CD4-positive, alpha-beta T cell (primary cell): ENCODE measurements at regions not wholly inside any gene's neighbourhood (a gene's known extent, or its start where the extent isn't known, plus 50 kb on each side); places are given as distances from the start of the nearest gene placed in this dataset.

Experiments
- ATAC-seq: fragments of 200-7000 bp; cut with Tn5 transposase; one replicate; pipeline ENCODE4 v1.10.0; 2022; ENCODE audit warnings: mild to moderate bottlenecking; ENCODE audit not compliant: poor library complexity
- CTCF ChIA-PET: fragments of 350-600 bp; sonication (Branson Sonifier 250); formaldehyde crosslinking; loops from one replicate; lab custom pipeline; 2021; ENCODE audit warnings: antibody characterized with exemption, inconsistent platforms; lab: Charles Lee
- POLR2A ChIA-PET: fragments of 350-600 bp; sonication (Branson Sonifier 250); formaldehyde crosslinking; loops from one replicate; lab custom pipeline; 2021; ENCODE audit warnings: antibody characterized with exemption, inconsistent platforms; lab: Charles Lee
- DNase-seq, 14 experiments: peaks; one replicate each; pipeline ENCODE4 v3.0.0-alpha.2; 2013 to 2020; ENCODE audit warnings: mixed read lengths in 2 of 14
- H3K27ac ChIP-seq, 2 donors: one replicate each; pipeline versions ENCODE4 v1.5.1 to v1.7.0; 2013; ENCODE audit warnings: low read length in 2 of 2, low read depth in 1 of 2, mild to moderate bottlenecking in 1 of 2
- H3K27me3 ChIP-seq, 2 experiments: 1 replicate in 1 of 2; 2 replicates in 1 of 2; pipeline versions ENCODE4 v1.6.1 to v1.7.0; 2013; ENCODE audit warnings: low read length in 2 of 2, control low read depth in 1 of 2, mild to moderate bottlenecking in 1 of 2, moderate library complexity in 1 of 2; ENCODE audit not compliant: insufficient read depth in 2 of 2, control insufficient read depth in 1 of 2
- H3K36me3 ChIP-seq: one replicate; pipeline ENCODE4 v1.6.1; 2013; ENCODE audit warnings: low read length, control low read depth; ENCODE audit not compliant: insufficient read depth
- H3K4me1 ChIP-seq: one replicate; pipeline ENCODE4 v1.6.1; 2013; ENCODE audit warnings: low read length, control low read depth; ENCODE audit not compliant: insufficient read depth
- H3K4me3 ChIP-seq: one replicate; pipeline ENCODE4 v1.5.1; 2013; ENCODE audit warnings: mild to moderate bottlenecking, low read length, moderate library complexity
- H3K9me3 ChIP-seq, 2 experiments: 1 replicate in 1 of 2; 2 replicates in 1 of 2; pipeline versions ENCODE4 v1.6.1 to v1.7.0; 2013; ENCODE audit warnings: low read length in 2 of 2, mild to moderate bottlenecking in 2 of 2, control low read depth in 1 of 2, moderate library complexity in 1 of 2; ENCODE audit not compliant: control insufficient read depth in 1 of 2, insufficient read depth in 1 of 2
- H3K27ac Mint-ChIP-seq: one replicate; pipeline ENCODE4 v1.8.0; 2020; ENCODE audit warnings: mixed read lengths
- H3K27me3 Mint-ChIP-seq: one replicate; pipeline ENCODE4 v1.8.0; 2021; ENCODE audit warnings: mixed read lengths
- H3K36me3 Mint-ChIP-seq: one replicate; pipeline ENCODE4 v1.8.0; 2021; ENCODE audit warnings: low read depth, mixed read lengths
- H3K4me1 Mint-ChIP-seq: one replicate; pipeline ENCODE4 v1.8.0; 2021; ENCODE audit warnings: low read depth, mixed read lengths
- H3K4me3 Mint-ChIP-seq: one replicate; pipeline ENCODE4 v1.8.0; 2020; ENCODE audit warnings: mild to moderate bottlenecking, mixed read lengths
- H3K9me3 Mint-ChIP-seq: one replicate; pipeline ENCODE4 v1.8.0; 2020; ENCODE audit warnings: mixed read lengths
- intact Hi-C, 2 experiments: fragments of 100-400 bp; cut with DNase I in 1 of 2; cut with micrococcal nuclease in 1 of 2; formaldehyde crosslinking; loops; one replicate each; pipeline versions ENCODE4 v1.15.1 to v1.9.0; 2023 to 2025; cut with DNase I, micrococcal nuclease
- TF ChIP-seq, protein P1 (sequence below): fragments of 200-600 bp; IDR thresholded peaks from one replicate; pipeline ENCODE4 v1.8.0; 2022; ENCODE audit warnings: antibody characterized with exemption, mild to moderate bottlenecking

- TF ChIP-seq, protein P1, sequence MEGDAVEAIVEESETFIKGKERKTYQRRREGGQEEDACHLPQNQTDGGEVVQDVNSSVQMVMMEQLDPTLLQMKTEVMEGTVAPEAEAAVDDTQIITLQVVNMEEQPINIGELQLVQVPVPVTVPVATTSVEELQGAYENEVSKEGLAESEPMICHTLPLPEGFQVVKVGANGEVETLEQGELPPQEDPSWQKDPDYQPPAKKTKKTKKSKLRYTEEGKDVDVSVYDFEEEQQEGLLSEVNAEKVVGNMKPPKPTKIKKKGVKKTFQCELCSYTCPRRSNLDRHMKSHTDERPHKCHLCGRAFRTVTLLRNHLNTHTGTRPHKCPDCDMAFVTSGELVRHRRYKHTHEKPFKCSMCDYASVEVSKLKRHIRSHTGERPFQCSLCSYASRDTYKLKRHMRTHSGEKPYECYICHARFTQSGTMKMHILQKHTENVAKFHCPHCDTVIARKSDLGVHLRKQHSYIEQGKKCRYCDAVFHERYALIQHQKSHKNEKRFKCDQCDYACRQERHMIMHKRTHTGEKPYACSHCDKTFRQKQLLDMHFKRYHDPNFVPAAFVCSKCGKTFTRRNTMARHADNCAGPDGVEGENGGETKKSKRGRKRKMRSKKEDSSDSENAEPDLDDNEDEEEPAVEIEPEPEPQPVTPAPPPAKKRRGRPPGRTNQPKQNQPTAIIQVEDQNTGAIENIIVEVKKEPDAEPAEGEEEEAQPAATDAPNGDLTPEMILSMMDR: no peak
- no peaks in the 10 kb centered on the region for H3K4me1 ChIP-seq
- CTCF ChIA-PET: no interaction called here
Measured at GRCh38 chr10:59093461-59093860, 83.0 kb upstream of the PHYHIPL start.

GRCh38 chr10:59096631-59097030 lies 79.8 kb upstream of the PHYHIPL start:
- DNase-seq (no peak), ATAC-seq (no peak)
- Mint-ChIP-seq H3K36me3 (no peaks in the 10 kb centered on the region), H3K9me3 (no peaks in the 10 kb centered on the region), H3K27me3 (no peaks in the 10 kb centered on the region), H3K4me1 (no peaks in the 10 kb centered on the region), H3K4me3 (no peak overlapping the region), H3K27ac (no peak overlapping the region)
- no peaks in the 10 kb centered on the region for H3K9me3 ChIP-seq
- no peaks in the 10 kb centered on the region for H3K27me3 ChIP-seq
- TF ChIP-seq, protein P1: no peak
- no peak overlapping the region for H3K4me3 ChIP-seq
- H3K4me1 ChIP-seq: no peaks in the 10 kb centered on the region
- intact Hi-C loops: no loop called here
- ChIA-PET CTCF (interaction anchor here (0.6 kb wide), 1 partner anchor 26 kb away, joined by 4 read pairs; no protein-coding TSS in a partner anchor), POLR2A (no interaction called here)
- no peaks in the 10 kb centered on the region for H3K36me3 ChIP-seq
- no peak overlapping the region for H3K27ac ChIP-seq

More at GRCh38 chr10:59093461-59093860, 83.0 kb upstream of the PHYHIPL start:
- Histone ChIP-seq H3K27me3 (no peaks in the 10 kb centered on the region), H3K9me3 (peaks cover 0 to 4% of the 10 kb centered on the region in 2 experiments), H3K36me3 (no peaks in the 10 kb centered on the region), H3K27ac (no peak overlapping the region), H3K4me3 (no peak overlapping the region)
- H3K9me3 Mint-ChIP-seq: no peaks in the 10 kb centered on the region
- intact Hi-C loops: no loop called here
- no peaks in the 10 kb centered on the region for H3K4me1 Mint-ChIP-seq
- no peak for ATAC-seq
- POLR2A ChIA-PET: no interaction called here
- no peak overlapping the region for H3K4me3 Mint-ChIP-seq
- no peak for DNase-seq
- no peaks in the 10 kb centered on the region for H3K36me3 Mint-ChIP-seq
- no peak overlapping the region for H3K27ac Mint-ChIP-seq
- H3K27me3 Mint-ChIP-seq: no peaks in the 10 kb centered on the region

GRCh38 chr10:59098387-59098786 lies 78.1 kb upstream of the PHYHIPL start:
- no peaks in the 10 kb centered on the region for H3K27me3 Mint-ChIP-seq
- no peaks in the 10 kb centered on the region for H3K9me3 Mint-ChIP-seq
- H3K4me3 Mint-ChIP-seq: no peak overlapping the region
- Histone ChIP-seq H3K4me1 (no peaks in the 10 kb centered on the region), H3K9me3 (peaks cover 0 to 3% of the 10 kb centered on the region in 2 experiments), H3K4me3 (no peak overlapping the region), H3K27me3 (no peaks in the 10 kb centered on the region), H3K27ac (no peak overlapping the region), H3K36me3 (no peaks in the 10 kb centered on the region)
- no peaks in the 10 kb centered on the region for H3K4me1 Mint-ChIP-seq
- POLR2A ChIA-PET: no interaction called here
- no peak overlapping the region for H3K27ac Mint-ChIP-seq
- CTCF ChIA-PET: no interaction called here
- no peak for ATAC-seq
- intact Hi-C loops: no loop called here
- TF ChIP-seq, protein P1: no peak
- no peaks in the 10 kb centered on the region for H3K36me3 Mint-ChIP-seq
- no peak for DNase-seq
